K562 (cell line): ENCODE measurements at regions not wholly inside any gene's neighbourhood (a gene's known extent, or its start where the extent isn't known, plus 50 kb on each side); places are given as distances from the start of the nearest gene placed in this dataset.

Experiments used
- ATAC-seq: fragments of 200-7000 bp; cut with Tn5 transposase; 3 replicates; pipeline ENCODE4 v1.9.1; 2020; ENCODE audit warnings: moderate library complexity
- BruUV-seq: library from RNA; stranded (reverse); fragments of 400-500 nt; replicated peaks from 2 replicates; lab custom pipeline; 2021; lab: Mats Ljungman, UMichigan
- CTCF ChIA-PET: fragments of 300-600 bp; formaldehyde crosslinking; extraction: SDS; loops from one replicate; lab custom pipeline; 2021; ENCODE audit warnings: low intra/inter-chr PET ratio; lab: Yijun Ruan, JAX
- POLR2A ChIA-PET: fragments of 300-600, 350-650 bp; sonication (Branson Sonifier 250); formaldehyde crosslinking; extraction: SDS; loops from one replicate; lab custom pipeline; 2021; ENCODE audit warnings: antibody characterized with exemption, inconsistent platforms; lab: Yijun Ruan, JAX
- DNase-seq, 4 experiments: peaks; one replicate each; pipeline versions ENCODE4 v3.0.0 to v3.0.0-alpha.2; 2011 to 2018; ENCODE audit warnings: low spot score in 3 of 4, mixed read lengths in 3 of 4; ENCODE audit errors: extremely low read depth in 1 of 4
- FAIRE-seq: peaks from 2 replicates; lab custom pipeline; 2011; peaks lifted over from hg19 to GRCh38; lab: Jason Lieb, UNC
- H2AFZ ChIP-seq: 2 replicates; pipeline ENCODE4 v1.6.0; 2011; ENCODE audit warnings: low read depth, low read length, control low read depth, inconsistent platforms
- H3K27ac ChIP-seq: fragments of 200-600 bp; 3 replicates; pipeline ENCODE4 v1.8.0; 2011; ENCODE audit warnings: low read depth, mild to moderate bottlenecking, control low read depth, inconsistent platforms, low read length, moderate library complexity, mixed read lengths; ENCODE audit errors: extremely low read depth
- H3K27me3 ChIP-seq, 2 experiments: fragments of 300-600 bp in 1 of 2; 2 replicates in 1 of 2; 3 replicates in 1 of 2; pipeline versions ENCODE4 v1.6.0 to v1.8.0; 2011; ENCODE audit warnings: inconsistent platforms in 2 of 2, low read length in 2 of 2, mild to moderate bottlenecking in 1 of 2, mixed read lengths in 1 of 2, moderate library complexity in 1 of 2; ENCODE audit not compliant: control insufficient read depth in 2 of 2, insufficient read depth in 2 of 2
- H3K36me3 ChIP-seq: fragments of 300-600 bp; 3 replicates; pipeline ENCODE4 v1.8.0; 2011; ENCODE audit warnings: mild to moderate bottlenecking, low read length, inconsistent platforms; ENCODE audit not compliant: control insufficient read depth, insufficient read depth
- H3K4me1 ChIP-seq, 2 experiments: fragments of 200-600 bp in 1 of 2; replicated peaks in 1 of 2; 2 replicates in 1 of 2; 3 replicates in 1 of 2; pipeline versions ENCODE4 v1.5.1 to v1.8.0; 2011; ENCODE audit warnings: inconsistent platforms in 2 of 2, low read length in 2 of 2, mild to moderate bottlenecking in 1 of 2, mixed read lengths in 1 of 2, moderate library complexity in 1 of 2; ENCODE audit not compliant: control insufficient read depth in 2 of 2, insufficient read depth in 2 of 2
- H3K4me2 ChIP-seq: 2 replicates; pipeline ENCODE4 v1.6.1; 2011; ENCODE audit warnings: low read length, control low read depth, inconsistent platforms, mixed read lengths; ENCODE audit not compliant: insufficient read depth
- H3K4me3 ChIP-seq: fragments of 200-600 bp; sonication (generic), shearing (Covaris generic); 2 replicates; pipeline ENCODE4 v1.5.1; 2016; ENCODE audit warnings: control low read depth, inconsistent platforms
- H3K79me2 ChIP-seq: fragments of 200-600 bp; 3 replicates; pipeline ENCODE4 v1.8.0; 2011; ENCODE audit warnings: low read length, inconsistent platforms; ENCODE audit not compliant: control insufficient read depth, insufficient read depth
- H3K9ac ChIP-seq, 2 experiments: 2 replicates each; pipeline versions ENCODE4 v1.6.0 to v1.6.1; 2011; ENCODE audit warnings: low read depth in 2 of 2, low read length in 2 of 2, control low read depth in 1 of 2, inconsistent platforms in 1 of 2, mild to moderate bottlenecking in 1 of 2, mixed read lengths in 1 of 2; ENCODE audit not compliant: insufficient read depth in 1 of 2
- H3K9me1 ChIP-seq: one replicate; pipeline ENCODE4 v1.6.0; 2011; ENCODE audit warnings: inconsistent platforms, mild to moderate bottlenecking, low read length, moderate library complexity; ENCODE audit not compliant: control insufficient read depth, insufficient read depth
- H3K9me3 ChIP-seq: replicated peaks from 2 replicates; pipeline ENCODE4 v1.5.1; 2011; ENCODE audit warnings: low read depth, low read length, inconsistent platforms; ENCODE audit not compliant: control insufficient read depth, insufficient read depth
- H4K20me1 ChIP-seq: replicated peaks from 2 replicates; pipeline ENCODE4 v1.6.1; 2011; ENCODE audit warnings: low read length, inconsistent platforms, mixed read lengths; ENCODE audit not compliant: control insufficient read depth, insufficient read depth
- ARID2 ChIP-seq: fragments of 450-650 bp; IDR thresholded peaks from 2 replicates; pipeline ENCODE4 v1.6.1; 2017; ENCODE audit warnings: antibody characterized with exemption, mild to moderate bottlenecking
- GATA2 ChIP-seq: sonication (generic); formaldehyde crosslinking; IDR thresholded peaks from 2 replicates; pipeline ENCODE4 v1.4.0; 2020; ENCODE audit warnings: mild to moderate bottlenecking, missing genetic modification reagents
- HNRNPLL ChIP-seq: fragments of 200-400 bp; formaldehyde crosslinking; IDR thresholded peaks from 2 replicates; pipeline ENCODE4 v1.6.1; 2017; ENCODE audit warnings: low read length, low read depth, mild to moderate bottlenecking; ENCODE audit not compliant: poor library complexity, severe bottlenecking
- LARP7 ChIP-seq: fragments of 450-650 bp; IDR thresholded peaks from 2 replicates; pipeline ENCODE4 v1.6.1; 2016
- MAFK ChIP-seq: IDR thresholded peaks from 2 replicates; pipeline ENCODE4 v1.6.1; 2011; ENCODE audit warnings: low read length, improper control_type of control experiment
- NONO ChIP-seq, 2 experiments: fragments of 200-400 bp in 1 of 2; fragments of 450-650 bp in 1 of 2; formaldehyde crosslinking in 1 of 2; IDR thresholded peaks; 2 replicates each; pipeline ENCODE4 v1.6.1; 2017; ENCODE audit warnings: low read depth in 2 of 2, mild to moderate bottlenecking in 2 of 2, moderate library complexity in 2 of 2, low read length in 1 of 2
- POLR2A ChIP-seq: fragments of 450-650 bp; conservative IDR thresholded peaks from 2 replicates; pipeline ENCODE4 v1.6.1; 2016
- TAF9B ChIP-seq: fragments of 450-650 bp; IDR thresholded peaks from 2 replicates; pipeline ENCODE4 v1.6.1; 2018; ENCODE audit warnings: mild to moderate bottlenecking; ENCODE audit not compliant: partially characterized antibody
- U2AF1 ChIP-seq: fragments of 200-400 bp; formaldehyde crosslinking; optimal IDR thresholded peaks from 2 replicates; pipeline ENCODE3; 2017; ENCODE audit warnings: mild to moderate bottlenecking, low read depth, low read length, moderate library complexity
- YBX1 ChIP-seq: fragments of 450-650 bp; IDR thresholded peaks from 2 replicates; pipeline ENCODE4 v1.7.1; 2016; ENCODE audit warnings: mild to moderate bottlenecking
- WGBS: fragments of 100-300 bp; shearing (Covaris generic); methylation state at CpG from one replicate; pipeline ENCODE4 v1.1.6; 2016; ENCODE audit warnings: low coverage, mixed read lengths; ENCODE audit not compliant: insufficient coverage; ENCODE audit errors: missing lambda C conversion rate; 5-methylcytosine and 5-hydroxymethylcytosine counted together
- in situ Hi-C: fragments of 300-500 bp; cut with MboI; formaldehyde crosslinking; loops from 4 replicates; pipeline ENCODE4 v1.15.0; 2018; ENCODE audit warnings: inconsistent platforms, mixed read lengths
- intact Hi-C: fragments of 100-400 bp; cut with micrococcal nuclease; formaldehyde crosslinking; loops from 2 replicates; pipeline ENCODE4 v1.14.2; 2022
- TF ChIP-seq, protein P1 (sequence below): fragments of 450-650 bp; IDR thresholded peaks from 2 replicates; pipeline ENCODE4 v1.7.1; 2018; ENCODE audit warnings: mild to moderate bottlenecking, low read depth; ENCODE audit not compliant: partially characterized antibody
- TF ChIP-seq, protein P2 (sequence below): sonication (generic); formaldehyde crosslinking; IDR thresholded peaks from 2 replicates; pipeline ENCODE4 v1.8.0; 2022; ENCODE audit warnings: missing genetic modification reagents, mild to moderate bottlenecking, moderate library complexity, borderline replicate concordance
- TF ChIP-seq, protein P3 (sequence below): sonication (generic); IDR thresholded peaks from 2 replicates; pipeline ENCODE4 v1.6.1; 2016
- TF ChIP-seq, protein P4 (sequence below): fragments of 200-800 bp; sonication (Bioruptor generic); IDR thresholded peaks from 2 replicates; pipeline ENCODE4 v1.6.1; 2016; ENCODE audit warnings: missing genetic modification characterization, missing compliant biosample characterization

DNA sequence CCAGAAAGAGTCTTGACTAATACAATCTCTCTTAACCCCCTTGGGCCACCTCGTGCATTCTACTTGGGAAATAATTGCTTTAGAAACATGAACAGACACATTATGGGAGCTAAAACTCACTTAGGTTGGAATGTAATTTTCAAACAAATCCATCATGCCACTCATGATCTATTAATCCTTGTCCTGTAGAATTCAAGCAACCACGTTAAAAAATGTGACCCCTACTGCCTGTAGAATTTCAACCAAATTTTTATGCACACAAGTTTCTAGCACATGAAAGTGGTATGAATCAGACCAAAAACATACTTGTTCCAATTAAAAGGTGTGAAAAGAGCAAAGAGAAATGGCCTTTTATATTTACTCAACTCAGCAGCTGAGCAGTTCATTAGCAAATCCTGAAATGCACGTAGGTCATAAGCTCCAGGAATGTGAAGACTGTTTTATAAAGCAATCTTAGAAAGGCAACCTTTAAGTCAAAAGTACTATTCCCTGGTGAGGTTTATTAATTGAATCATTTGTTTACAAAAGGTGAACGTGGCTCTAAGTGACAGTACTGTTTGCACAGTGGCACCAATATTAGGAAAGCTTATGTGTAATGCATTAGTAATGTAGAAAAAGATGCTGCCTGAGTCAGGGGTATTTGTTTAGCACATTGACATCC is 459.4 kb upstream of the UBE2E3 start:
- Histone ChIP-seq H2AFZ (no peak overlapping the region), H3K4me1 (no peaks in the 10 kb centered on the region), H3K9ac (no peak overlapping the region), H3K27ac (no peak overlapping the region), H3K4me3 (no peak overlapping the region), H3K79me2 (no peaks in the 10 kb centered on the region), H3K9me1 (no peaks in the 10 kb centered on the region), H3K9me3 (no peaks in the 10 kb centered on the region), H3K36me3 (no peaks in the 10 kb centered on the region), H3K27me3 (no peaks in the 10 kb centered on the region), H4K20me1 (no peaks in the 10 kb centered on the region), H3K4me2 (no peak overlapping the region)
- ChIA-PET CTCF (no interaction called here), POLR2A (no interaction called here)
- 0% methylated on average over 4 of the region's 4 CpGs for WGBS
- intact Hi-C loops, result no loop called here
- BruUV-seq, result no TSS peak
- FAIRE-seq (no peak), DNase-seq (no peak), ATAC-seq (no peak)
- in situ Hi-C loops, result no loop called here
- TF ChIP-seq U2AF1 (no peak), NONO (IDR thresholded peaks at IDR 0.05; ENCODE audit: low read depth in 2 of 2, low read length in 1 of 2) (no peak), LARP7 (no peak), YBX1 (no peak), TAF9B (no peak), POLR2A (no peak), GATA2 (CRISPR knock-in tag) (no peak), MAFK (no peak), ARID2 (no peak), HNRNPLL (no peak)
- TF ChIP-seq, protein P1, sequence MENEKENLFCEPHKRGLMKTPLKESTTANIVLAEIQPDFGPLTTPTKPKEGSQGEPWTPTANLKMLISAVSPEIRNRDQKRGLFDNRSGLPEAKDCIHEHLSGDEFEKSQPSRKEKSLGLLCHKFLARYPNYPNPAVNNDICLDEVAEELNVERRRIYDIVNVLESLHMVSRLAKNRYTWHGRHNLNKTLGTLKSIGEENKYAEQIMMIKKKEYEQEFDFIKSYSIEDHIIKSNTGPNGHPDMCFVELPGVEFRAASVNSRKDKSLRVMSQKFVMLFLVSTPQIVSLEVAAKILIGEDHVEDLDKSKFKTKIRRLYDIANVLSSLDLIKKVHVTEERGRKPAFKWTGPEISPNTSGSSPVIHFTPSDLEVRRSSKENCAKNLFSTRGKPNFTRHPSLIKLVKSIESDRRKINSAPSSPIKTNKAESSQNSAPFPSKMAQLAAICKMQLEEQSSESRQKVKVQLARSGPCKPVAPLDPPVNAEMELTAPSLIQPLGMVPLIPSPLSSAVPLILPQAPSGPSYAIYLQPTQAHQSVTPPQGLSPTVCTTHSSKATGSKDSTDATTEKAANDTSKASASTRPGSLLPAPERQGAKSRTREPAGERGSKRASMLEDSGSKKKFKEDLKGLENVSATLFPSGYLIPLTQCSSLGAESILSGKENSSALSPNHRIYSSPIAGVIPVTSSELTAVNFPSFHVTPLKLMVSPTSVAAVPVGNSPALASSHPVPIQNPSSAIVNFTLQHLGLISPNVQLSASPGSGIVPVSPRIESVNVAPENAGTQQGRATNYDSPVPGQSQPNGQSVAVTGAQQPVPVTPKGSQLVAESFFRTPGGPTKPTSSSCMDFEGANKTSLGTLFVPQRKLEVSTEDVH, result no peak
- TF ChIP-seq, protein P2, sequence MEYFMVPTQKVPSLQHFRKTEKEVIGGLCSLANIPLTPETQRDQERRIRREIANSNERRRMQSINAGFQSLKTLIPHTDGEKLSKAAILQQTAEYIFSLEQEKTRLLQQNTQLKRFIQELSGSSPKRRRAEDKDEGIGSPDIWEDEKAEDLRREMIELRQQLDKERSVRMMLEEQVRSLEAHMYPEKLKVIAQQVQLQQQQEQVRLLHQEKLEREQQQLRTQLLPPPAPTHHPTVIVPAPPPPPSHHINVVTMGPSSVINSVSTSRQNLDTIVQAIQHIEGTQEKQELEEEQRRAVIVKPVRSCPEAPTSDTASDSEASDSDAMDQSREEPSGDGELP, result no peak
- TF ChIP-seq, protein P3, sequence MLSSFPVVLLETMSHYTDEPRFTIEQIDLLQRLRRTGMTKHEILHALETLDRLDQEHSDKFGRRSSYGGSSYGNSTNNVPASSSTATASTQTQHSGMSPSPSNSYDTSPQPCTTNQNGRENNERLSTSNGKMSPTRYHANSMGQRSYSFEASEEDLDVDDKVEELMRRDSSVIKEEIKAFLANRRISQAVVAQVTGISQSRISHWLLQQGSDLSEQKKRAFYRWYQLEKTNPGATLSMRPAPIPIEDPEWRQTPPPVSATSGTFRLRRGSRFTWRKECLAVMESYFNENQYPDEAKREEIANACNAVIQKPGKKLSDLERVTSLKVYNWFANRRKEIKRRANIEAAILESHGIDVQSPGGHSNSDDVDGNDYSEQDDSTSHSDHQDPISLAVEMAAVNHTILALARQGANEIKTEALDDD, result no peak
- TF ChIP-seq, protein P4, sequence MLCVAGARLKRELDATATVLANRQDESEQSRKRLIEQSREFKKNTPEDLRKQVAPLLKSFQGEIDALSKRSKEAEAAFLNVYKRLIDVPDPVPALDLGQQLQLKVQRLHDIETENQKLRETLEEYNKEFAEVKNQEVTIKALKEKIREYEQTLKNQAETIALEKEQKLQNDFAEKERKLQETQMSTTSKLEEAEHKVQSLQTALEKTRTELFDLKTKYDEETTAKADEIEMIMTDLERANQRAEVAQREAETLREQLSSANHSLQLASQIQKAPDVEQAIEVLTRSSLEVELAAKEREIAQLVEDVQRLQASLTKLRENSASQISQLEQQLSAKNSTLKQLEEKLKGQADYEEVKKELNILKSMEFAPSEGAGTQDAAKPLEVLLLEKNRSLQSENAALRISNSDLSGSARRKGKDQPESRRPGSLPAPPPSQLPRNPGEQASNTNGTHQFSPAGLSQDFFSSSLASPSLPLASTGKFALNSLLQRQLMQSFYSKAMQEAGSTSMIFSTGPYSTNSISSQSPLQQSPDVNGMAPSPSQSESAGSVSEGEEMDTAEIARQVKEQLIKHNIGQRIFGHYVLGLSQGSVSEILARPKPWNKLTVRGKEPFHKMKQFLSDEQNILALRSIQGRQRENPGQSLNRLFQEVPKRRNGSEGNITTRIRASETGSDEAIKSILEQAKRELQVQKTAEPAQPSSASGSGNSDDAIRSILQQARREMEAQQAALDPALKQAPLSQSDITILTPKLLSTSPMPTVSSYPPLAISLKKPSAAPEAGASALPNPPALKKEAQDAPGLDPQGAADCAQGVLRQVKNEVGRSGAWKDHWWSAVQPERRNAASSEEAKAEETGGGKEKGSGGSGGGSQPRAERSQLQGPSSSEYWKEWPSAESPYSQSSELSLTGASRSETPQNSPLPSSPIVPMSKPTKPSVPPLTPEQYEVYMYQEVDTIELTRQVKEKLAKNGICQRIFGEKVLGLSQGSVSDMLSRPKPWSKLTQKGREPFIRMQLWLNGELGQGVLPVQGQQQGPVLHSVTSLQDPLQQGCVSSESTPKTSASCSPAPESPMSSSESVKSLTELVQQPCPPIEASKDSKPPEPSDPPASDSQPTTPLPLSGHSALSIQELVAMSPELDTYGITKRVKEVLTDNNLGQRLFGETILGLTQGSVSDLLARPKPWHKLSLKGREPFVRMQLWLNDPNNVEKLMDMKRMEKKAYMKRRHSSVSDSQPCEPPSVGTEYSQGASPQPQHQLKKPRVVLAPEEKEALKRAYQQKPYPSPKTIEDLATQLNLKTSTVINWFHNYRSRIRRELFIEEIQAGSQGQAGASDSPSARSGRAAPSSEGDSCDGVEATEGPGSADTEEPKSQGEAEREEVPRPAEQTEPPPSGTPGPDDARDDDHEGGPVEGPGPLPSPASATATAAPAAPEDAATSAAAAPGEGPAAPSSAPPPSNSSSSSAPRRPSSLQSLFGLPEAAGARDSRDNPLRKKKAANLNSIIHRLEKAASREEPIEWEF (CRISPR knock-in tag), result no peak
